ENCODE measurements at regions not wholly inside any gene's neighbourhood (a gene's known extent, or its start where the extent isn't known, plus 50 kb on each side); places are given as distances from the start of the nearest gene placed in this dataset.

DNA sequence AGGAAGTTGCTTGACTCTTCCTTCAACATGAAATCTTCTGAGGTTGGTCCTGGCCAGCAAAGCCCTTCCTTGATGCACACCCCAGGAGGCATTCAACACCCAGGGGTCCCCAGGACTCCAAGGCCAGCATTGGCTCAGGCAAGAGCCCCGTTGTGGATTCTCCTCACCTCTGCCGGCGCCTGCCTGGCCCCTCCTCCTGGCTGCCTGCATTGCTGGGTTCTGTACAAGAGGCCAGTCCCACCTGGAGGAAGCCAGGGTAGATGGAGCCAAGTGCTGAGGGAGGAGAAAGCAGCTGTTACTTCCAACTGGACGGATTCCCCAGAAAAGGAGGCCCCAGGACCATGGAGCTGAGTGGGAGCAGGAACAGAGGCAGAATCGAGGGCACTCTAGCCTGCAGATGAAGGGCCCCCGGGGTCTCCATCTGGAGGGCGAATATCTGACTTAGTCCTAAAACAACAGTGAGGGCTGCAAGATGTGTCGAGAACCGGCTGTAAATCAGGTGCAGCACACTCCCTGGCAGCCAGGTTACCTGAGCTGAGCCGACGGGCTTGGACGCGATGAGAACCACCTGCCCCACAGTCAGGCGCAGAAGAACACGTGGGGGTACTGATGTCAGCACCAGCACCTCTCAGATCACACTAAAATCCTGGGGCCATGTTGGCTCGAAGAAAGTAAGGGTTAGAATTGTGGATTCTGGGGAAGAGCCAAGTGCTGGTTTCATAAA is 399.6 kb upstream of the SALL3 start:
- DNase-seq (ENCODE audit: low read depth in 4 of 4, low spot score in 1 of 4) = no peak

- no peak for DNase-seq (ENCODE audit: low read depth in 4 of 4, low spot score in 1 of 4)
Observed at GRCh38 chr18:78580835-78581339, 398.7 kb upstream of the SALL3 start.

DNA sequence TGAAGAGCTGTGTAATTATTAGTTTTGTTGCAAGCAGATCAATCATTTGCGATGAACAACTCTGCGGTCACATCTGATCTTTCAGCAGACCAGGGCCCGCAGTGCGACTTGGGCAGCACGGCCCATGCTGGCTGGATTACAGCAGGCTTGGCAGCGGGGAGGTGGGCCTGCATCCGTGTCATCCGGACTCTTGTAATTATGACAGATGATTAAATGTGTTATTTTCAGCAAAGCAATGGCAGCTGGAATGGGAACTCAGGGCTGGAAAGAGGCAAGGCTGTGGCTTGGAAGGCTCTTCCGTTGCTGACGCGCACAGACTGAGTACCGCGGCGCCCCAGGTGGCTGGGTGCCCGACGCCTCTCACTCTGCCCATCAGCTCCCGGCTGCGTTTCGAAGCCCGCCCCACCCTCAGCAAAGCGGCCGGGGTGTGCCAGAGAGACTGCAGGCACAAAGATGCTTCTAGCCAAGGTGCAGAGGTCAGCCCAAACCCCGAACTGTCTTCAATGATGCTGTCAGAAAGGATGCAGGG is 397.4 kb upstream of the SALL3 start:
- DNase-seq (ENCODE audit: low read depth in 4 of 4, low spot score in 1 of 4) = no peak

- DNase-seq (ENCODE audit: low read depth in 4 of 4, low spot score in 1 of 4) = no peak
Observed at GRCh38 chr18:78582898-78583738, 396.5 kb upstream of the SALL3 start.

- no peak for DNase-seq (ENCODE audit: low read depth in 4 of 4, low spot score in 1 of 4)
Observed at GRCh38 chr18:78583739-78584458, 395.7 kb upstream of the SALL3 start.

- DNase-seq (ENCODE audit: low read depth in 4 of 4, low spot score in 1 of 4) = no peak
Observed at GRCh38 chr18:78584459-78585022, 395.1 kb upstream of the SALL3 start.

DNA sequence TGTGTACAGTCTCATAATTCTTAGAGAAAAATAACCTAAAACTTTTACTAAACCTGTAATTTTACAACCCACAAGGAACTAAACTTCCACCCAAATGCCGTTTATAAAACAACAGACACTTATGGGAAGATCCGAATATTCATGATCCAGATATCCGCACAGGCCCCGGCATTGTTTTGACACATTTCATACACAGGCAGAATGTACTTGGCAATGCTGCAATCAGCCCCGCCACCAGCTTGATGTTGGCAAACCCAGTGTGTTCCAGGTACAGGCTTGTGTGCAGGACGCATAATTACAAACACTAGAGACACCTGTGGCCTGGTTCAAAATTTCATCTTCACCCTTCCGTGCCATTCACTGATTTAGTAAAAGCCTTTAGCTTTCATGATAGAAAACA is 393.0 kb upstream of the SALL3 start:
- DNase-seq (ENCODE audit: low read depth in 4 of 4, low spot score in 1 of 4) = no peak

DNA sequence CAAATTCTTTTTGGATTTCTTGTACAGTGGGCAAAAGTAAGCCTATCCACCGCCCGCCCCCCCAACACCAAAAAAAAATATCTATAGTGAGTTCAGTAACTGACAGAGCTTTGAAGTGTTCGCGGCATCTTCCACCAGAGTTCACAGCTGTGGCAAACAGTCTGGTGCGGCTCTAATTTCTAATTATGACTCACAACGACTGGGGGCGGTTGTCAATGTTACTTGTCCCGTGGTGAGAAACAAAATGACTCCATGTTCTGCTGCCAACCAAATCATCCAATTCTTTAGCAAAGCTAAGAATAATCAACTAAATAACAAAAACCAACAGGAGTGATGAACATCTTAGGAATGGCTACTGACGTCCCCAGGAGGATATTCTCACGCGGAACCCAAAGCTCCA is 392.5 kb upstream of the SALL3 start:
- DNase-seq (ENCODE audit: low read depth in 4 of 4, low spot score in 1 of 4) = no peak

DNA sequence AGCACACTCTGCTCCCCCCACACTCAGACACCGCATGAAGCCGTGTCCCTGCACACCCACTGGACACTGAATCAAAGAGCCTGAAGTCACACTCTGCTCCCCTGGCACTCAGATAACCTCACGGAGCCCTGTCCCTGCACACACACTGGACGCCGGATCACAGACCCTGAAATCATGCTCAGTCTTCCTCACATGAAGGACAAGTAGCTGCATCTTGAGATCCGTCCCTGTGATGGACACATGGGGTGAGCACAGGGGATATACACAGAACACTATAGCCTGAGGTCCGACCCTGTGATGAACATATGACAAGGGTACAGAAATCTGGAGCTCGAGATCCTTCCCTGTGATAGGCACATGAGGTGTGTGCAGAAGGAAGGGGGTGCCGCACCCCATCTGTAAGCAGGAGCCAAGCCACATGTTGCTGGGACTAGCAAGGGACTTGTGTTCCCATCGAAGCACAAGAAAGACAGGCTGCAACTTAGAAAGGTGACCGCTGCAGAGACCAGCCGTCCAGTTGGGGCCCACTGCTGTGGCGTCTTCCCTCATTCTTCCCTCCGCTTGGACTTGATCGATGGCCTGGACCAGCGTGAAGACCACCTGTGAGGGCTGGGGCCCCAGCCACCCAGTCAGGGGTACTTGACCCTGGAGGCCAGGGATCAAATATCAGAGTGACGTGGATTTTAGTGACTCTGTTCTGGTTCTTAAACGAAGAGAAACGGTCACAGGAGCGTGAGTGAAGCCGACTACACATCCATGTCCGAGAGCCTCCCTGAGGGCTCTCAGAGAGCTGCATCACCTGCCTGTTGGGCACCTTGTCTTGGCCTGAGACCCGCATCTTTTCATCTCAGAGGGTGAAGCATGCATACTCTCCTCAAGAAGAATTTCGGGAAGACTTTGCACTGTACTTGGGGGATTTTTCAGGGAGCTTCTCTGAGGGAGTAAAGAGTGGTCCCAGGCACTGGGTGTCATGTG is 391.7 kb upstream of the SALL3 start:
- DNase-seq (ENCODE audit: low read depth in 4 of 4, low spot score in 1 of 4) = no peak

GRCh38 chr18:78589916-78590437 is 389.6 kb upstream of the SALL3 start:
- DNase-seq (ENCODE audit: low read depth in 4 of 4, low spot score in 1 of 4) = no peak

GRCh38 chr18:78595453-78595852 is 384.2 kb upstream of the SALL3 start:
- no peak for DNase-seq (ENCODE audit: low read depth in 4 of 4, low spot score in 1 of 4)

DNA sequence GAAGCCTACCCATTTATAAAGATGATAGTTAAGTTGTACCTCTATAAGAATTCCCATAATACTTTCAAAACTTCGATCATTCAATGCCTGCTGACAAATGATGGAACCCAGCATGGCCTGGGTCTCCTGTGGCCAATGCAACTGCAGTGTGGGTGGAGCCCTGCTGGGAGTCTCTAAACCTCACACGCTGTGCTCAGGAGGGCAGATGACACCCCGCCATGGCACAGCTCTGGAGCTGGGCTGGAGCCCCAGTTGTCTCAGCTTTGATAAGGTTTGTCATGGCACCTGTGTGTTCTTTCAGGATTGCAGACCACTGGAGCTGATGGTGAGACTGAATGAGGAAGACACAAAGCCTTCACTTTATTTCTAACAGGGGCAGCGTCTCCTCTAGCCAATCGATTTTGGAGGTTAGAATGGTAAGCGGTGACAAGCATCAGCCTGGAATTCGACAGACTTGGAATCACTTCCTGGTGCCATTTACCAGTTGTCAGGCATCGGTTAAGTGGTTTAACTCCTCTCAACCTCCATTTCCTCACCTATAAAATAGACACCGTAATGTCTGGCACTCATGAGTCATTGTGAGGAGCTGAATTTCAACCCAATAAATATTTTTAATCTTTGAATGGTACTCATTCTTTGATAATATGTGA is 383.6 kb upstream of the SALL3 start:
- no peak for DNase-seq (ENCODE audit: low read depth in 4 of 4, low spot score in 1 of 4)

DNA sequence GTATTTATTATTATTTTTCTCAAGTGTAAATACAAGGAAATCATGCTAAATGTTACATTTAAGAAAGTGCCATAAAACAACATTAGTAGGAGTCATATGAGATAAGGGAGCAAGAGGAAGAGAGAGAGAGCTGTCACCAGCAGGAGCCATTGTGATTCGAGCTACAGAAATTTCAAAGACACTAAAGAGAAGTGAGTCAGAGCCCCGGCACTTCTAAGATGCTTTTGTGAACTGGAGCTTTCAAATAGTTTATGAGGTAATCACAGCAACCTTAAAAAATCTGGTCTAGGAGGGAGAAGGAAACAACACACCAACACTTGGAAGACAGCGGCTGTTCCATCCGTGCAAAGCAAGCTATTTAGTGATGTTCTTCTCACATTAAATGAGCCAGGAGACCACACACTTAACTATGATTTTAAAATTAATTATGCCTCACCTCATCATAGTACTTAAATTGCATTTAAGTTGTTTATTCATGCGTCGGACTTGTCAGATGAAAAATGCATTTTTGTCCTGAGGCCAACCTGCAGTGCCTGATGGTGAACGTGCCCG is 382.7 kb upstream of the SALL3 start:
- no peak for DNase-seq (ENCODE audit: low read depth in 4 of 4, low spot score in 1 of 4)

- no peak for DNase-seq (ENCODE audit: low read depth in 4 of 4, low spot score in 1 of 4)
Observed at GRCh38 chr18:78601349-78601748, 378.3 kb upstream of the SALL3 start.

DNA sequence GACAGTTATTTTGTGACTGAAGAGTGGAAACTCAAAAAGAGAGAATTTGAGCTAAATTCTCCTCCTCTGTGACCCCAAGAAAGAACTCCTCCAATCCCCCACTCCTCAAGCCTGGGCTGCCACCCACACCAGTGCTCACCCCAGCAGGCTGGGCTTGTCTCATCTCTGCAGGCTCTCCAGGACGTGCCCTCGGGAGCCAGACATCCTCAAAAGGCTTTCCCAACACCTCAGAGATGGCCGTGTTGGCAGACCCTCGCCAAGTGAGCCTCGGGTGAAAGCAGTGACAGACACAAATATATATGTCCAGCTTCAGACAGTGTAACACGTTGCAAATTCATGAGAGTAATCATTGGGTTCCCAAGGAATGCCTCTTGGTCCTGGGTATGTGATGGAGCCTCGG is 377.7 kb upstream of the SALL3 start:
- DNase-seq (ENCODE audit: low read depth in 4 of 4, low spot score in 1 of 4) = no peak

DNA sequence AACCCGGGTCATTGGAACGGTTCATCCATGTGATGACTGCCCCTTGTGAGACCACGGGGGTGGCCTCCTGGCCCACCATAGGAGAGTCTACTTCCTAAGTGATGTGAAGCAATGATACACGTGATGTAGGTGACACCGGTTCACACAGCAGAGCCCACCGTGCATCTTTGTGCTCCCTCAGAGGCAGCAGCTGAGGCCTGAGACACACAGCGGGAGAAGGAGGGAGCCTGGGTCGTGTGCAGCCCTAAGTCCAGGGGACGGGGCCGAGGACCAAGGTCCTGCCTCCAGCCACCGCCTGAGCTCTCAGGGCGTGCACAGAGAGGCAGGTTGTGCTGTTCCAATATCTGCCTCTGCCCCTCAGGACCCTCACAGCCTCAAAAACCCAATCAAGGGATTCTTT is 377.2 kb upstream of the SALL3 start:
- DNase-seq (ENCODE audit: low read depth in 4 of 4, low spot score in 1 of 4) = no peak

- DNase-seq (ENCODE audit: low read depth in 4 of 4, low spot score in 1 of 4) = no peak
Observed at GRCh38 chr18:78603102-78603983, 376.3 kb upstream of the SALL3 start.

DNA sequence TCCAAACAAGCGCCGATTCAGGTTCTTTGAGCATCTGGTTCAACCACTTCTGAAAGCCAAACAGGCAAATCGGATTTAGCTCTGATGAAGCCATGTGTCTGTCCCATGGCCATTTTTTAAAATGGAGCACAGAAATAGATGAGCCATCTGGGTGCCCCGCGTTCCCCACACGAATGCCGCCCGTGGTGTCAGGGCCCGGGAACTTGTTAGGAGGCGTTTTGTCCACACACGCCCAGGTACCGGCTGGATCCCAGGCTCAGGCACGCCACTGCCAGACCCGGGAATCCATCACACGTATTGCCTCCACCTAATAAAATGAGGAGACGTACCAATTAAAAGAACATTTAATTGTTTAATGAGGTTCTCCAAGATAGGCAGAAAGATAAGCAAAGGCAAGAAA is 374.4 kb upstream of the SALL3 start:
- DNase-seq (ENCODE audit: low read depth in 4 of 4, low spot score in 1 of 4) = no peak
